ENCODE measurements at regions not wholly inside any gene's neighbourhood (a gene's known extent, or its start where the extent isn't known, plus 50 kb on each side); places are given as distances from the start of the nearest gene placed in this dataset.
"Not testable (repeated sequence)": the region's sequence is repeated elsewhere in the genome, so short reads cannot be mapped to it uniquely, and the experiment has no call there.

DNA sequence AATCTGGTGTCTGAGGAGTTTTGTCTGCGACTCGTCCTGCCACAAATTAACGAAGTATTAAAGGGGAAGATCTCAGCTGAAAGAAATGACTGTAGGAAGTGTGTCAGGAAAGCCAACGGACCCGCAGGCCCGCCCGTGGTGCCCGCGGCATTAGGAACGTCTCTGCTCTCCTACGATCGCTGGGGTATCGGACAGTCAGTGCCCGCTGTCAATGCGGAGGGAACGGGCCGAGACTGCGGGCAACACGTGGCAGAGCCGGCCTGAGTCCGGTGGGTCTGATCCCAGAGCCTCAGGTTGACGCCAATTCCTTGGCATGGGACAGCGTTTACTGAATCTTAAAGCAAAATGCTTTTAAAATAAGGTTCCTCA, 128.7 kb downstream of the KBTBD2 start:
- DNase-seq (ENCODE audit: low spot score) = no peak

DNA sequence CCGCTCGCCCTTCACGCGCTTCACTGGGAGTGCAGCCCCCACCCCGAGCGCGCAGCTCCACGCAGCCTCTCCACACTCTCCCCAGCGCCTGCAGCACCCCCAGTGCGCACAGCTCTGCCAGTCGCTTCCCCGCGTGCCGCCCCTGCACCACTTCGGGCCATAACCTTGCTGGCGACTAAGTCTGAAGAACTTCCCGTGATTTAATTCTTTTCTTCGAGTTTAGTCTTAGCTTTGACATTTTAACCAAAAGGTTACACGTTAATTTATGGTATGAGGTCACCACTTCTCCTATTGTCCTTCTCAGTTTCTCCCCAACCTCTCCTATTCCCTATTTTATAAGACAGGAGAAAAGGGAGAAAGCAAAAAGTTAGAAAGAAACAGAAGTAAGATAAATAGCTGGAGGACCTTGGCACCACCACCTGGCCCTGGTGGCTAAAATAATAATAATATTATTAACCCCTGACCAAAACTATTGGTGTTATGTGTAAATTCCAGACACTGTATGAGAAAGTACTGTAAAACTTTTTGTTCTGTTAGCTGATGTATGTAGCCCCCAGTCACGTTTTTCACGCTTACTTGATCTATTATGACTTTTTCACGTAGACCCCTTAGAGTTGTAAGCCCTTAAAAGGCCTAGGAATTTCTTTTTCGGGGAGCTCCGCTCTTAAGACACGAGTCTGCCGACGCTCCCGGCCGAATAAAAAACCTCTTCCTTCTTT, 129.2 kb downstream of the KBTBD2 start:
- DNase-seq (ENCODE audit: low spot score) = not testable (repeated sequence)

DNA sequence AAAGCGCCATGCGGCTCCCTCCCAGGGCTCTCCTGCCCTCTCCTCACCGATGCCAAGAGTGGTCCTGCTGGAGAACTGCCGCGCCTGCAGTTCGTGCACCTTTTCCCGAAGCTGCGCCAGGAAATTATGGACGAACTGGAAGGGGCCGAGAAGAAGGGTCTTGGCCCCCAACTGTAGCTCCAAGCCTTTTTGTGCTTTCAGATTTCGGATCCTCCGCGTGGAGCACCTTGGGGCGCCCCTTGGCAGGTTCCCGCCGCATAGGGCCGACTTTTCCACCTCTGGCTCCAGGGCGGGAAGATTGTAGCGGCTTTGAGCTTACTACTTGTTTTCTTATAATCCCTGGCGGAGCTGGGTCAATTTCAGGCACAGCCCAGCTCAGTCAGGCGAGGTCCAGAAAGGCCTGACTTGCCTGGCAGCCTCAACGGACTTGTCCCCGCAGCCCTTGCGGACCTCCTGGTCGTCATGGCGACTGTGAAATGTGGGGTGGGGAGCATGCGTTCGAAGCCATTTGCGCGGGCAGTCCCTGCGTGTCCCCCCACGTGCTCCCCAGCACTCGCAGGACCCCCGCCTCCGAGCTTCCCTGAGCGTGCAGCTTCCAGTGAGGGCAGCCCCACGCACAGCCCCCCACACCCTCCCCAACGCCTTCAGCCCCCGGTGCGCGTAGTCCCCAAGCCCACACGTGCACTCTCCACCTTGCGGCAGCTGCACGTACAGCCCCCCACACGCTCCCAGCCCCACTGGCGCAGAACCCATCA, 129.9 kb downstream of the KBTBD2 start:
- DNase-seq (ENCODE audit: low spot score) = no peak

DNA sequence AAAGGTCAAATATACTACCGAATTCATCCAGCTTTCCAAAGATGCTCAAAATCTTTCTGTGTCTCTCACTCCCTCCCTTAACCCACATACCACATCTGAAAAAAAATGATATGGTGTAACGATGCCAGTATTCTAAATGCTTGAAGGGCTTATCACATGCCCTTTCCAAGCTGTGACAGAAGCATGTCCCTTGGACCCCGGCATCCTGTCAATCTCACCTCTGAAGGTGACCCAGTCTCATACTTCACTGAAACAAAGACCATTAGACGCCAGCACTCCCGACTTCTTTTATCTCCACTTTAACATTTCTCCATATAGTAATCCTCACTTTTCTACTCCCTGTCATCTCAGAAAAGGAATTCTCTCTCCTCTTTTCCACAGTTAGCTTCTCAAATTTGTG, 130.8 kb downstream of the KBTBD2 start:
- not testable (repeated sequence) for DNase-seq (ENCODE audit: low spot score)

DNA sequence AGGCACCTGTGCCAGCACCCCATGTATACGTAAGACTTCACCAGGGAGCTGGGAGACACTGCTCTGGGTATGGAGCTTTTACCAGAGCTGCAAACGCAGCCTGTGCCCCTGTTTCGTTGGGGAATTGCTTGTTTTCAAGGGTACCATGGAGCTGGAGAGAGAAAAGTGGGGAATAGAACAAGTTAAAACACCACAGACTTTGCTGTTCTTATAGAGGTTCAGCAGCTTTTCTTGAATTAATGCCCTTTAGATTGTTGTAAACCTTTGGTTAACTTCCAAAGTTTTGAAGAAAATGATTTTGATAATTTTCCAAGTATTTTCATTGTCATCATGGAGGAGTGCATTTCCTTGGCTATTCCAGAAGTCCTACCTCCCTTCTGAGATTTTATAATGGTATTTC, 131.7 kb downstream of the KBTBD2 start:
- not testable (repeated sequence) for DNase-seq (ENCODE audit: low spot score)

DNA sequence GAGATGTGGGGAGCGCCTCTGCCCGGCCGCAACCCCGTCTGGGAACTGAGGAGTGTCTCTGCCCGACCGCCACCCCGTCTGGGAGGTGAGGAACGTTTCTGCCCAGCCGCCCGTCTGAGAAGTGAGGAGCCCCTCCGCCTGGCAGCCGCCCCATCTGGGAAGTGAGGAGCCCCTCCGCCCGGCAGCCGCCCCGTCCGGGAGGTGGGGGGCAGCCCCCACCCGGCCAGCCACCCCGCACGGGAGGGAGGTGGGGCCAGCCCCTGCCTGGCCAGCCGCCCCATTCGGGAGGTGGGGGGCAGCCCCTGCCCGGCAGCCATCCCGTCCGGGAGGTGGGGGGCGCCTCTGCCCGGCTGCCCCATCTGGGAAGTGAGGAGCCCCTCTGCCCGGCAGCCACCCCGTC, 137.7 kb downstream of the KBTBD2 start:
- not testable (repeated sequence) for DNase-seq (ENCODE audit: low spot score)

DNA sequence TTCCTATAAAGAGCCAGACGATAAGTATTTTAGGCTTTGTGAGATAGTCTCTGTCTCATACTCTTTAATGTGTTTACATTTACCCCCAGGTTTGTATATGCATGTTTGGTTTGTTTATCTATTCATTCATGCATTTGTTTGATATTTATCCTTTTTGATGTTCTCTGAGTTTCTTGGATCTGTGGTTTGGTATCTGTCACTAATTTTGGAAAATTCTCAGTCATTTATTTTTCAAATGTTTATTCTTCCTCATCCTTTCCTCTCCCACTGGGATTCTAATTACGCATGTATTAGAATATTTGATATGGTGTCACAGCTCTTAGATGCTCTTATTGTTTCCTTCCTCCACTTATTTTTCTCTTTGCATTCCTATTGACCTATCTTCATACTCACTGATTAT, 143.2 kb downstream of the KBTBD2 start:
- DNase-seq (ENCODE audit: low spot score) = not testable (repeated sequence)

DNA sequence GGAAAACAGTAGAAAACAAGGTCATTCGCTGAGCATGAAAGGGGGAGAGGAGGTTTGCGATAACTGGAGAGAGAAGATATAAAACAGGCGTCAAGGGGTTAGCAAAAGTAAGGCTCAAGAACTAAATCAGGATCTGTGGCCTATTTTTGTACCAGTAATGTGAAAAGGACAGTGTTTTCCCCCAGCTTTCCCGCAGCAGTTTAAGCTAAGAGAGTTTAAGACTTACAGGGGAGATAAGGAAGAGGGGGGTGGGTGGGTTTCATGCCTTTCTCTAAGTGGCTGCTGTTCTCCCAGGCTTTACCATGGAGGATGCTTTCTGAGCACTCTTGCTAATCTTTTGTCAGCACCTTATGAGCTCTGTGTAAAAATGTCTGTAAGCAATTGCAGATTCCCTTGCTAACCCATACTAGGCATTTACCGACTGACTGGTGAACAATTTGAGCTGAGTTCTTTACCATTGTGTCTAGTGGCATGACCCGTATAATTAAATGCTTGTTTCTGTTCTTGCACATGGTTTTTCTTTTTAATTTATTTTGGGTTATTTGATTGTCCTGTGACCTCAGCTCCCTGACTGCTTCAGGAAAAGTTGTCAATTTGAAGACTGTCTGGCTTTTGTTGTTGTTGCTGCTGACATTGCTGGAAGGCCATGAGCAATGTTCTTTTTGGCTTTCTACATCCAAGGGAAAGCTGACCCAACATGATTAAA, 144.0 kb downstream of the KBTBD2 start:
- DNase-seq (ENCODE audit: low spot score) = not testable (repeated sequence)

DNA sequence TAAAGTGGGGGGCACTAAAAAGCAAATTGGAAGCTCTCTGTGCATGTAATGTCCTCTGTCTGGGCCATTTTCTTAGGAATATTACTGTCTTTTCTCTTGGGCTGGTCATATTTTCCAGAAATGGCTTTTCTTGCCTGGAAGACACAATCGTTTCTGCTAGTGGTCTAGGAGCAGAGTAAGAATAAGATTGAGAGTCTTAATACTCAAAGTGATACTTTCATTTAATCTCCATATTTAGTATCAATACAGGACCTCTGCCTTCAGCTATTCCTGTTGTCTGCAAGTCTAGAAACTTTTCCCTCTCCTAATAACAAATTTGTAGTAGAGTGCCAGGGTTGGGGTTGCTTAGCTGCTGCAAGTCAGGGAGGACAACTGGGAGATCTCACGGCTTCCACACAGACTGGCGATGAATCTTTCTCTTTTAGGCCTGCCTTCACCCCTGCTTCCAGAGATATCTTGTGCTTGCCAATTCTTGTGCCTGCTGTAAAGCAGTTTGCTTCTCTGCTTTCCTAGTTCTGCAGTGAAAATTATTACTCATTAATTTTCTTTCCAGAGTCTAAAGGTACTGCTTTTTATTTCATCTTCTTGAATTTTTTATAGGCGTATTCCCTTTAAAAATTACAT, 149.6 kb downstream of the KBTBD2 start:
- not testable (repeated sequence) for DNase-seq (ENCODE audit: low spot score)

DNA sequence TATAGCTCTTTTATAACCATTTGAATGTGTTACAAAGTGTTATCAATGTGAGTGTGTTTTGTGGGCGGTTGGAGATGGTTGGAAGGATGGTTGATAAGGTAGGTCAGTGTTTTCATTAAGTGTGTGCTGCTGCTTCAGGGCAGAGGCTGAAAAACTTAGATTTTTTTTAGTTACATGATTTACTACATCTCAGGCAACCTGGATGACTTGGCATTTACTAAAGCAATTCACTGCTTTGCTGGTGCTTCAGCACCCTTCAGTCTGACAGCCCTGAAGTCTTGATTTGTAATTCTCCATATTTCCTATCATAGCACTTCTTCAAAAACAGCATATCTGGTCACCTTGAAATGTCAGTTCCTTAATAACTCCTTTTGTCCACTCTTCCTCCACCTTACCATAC, 151.8 kb downstream of the KBTBD2 start:
- DNase-seq (ENCODE audit: low spot score) = not testable (repeated sequence)

DNA sequence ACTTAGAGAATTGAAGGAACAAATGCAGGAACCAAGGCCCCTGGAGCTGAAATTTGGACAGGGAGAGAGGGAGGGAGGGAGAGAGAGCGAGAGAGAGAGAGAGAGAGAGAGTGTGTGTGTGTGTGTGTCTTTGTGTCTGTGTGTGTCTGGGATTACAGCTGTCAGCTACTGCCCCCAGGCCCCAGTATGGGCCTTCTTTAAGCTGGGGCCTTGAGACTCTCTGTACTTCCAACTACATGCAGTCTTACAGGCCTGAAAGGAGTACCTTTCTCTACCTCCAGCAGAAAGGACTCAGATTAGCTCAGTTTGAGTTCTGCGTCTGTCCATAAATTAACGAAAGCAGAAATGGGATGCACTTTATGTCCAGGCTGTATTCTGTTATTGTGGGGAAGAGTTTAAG, 153.2 kb downstream of the KBTBD2 start:
- DNase-seq (ENCODE audit: low spot score) = not testable (repeated sequence)

DNA sequence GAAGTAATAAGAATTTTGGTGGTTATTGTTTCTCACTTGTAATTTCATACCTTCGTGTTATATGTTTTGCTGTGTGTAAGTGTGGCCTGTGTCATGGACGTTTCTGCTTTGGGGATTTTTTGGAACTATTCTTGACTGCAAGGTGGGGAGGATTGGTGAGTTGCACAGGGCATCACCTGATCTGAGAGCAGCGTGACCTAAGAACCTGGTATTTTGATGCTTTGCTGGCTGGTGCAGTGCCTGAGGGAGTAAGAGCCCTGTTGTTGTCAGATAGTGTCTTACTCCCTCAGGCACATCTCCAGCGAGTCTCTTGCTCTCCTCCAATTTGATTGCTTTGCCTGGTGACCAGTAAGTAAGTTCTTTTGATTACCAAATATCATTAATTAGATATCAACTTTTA, 158.8 kb downstream of the KBTBD2 start:
- not testable (repeated sequence) for DNase-seq (ENCODE audit: low spot score)

DNA sequence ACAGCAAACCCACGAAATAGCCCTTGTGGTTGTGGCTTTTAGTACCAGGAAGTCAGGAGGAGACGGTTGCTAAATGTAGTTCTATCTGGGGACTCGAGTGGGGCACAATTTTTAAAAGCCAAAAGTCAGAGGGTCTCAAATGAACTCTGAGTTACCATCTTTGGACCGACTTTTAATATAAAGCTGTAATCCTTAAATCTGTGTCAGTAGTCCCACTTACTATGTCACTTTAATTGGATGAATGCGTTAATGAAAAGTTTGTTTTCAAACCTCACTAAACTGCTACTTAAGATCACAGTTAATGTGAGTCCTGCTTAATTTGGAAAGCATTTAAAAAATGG, 162.3 kb downstream of the KBTBD2 start:
- DNase-seq (ENCODE audit: low spot score) = peak; percentile 7

DNA sequence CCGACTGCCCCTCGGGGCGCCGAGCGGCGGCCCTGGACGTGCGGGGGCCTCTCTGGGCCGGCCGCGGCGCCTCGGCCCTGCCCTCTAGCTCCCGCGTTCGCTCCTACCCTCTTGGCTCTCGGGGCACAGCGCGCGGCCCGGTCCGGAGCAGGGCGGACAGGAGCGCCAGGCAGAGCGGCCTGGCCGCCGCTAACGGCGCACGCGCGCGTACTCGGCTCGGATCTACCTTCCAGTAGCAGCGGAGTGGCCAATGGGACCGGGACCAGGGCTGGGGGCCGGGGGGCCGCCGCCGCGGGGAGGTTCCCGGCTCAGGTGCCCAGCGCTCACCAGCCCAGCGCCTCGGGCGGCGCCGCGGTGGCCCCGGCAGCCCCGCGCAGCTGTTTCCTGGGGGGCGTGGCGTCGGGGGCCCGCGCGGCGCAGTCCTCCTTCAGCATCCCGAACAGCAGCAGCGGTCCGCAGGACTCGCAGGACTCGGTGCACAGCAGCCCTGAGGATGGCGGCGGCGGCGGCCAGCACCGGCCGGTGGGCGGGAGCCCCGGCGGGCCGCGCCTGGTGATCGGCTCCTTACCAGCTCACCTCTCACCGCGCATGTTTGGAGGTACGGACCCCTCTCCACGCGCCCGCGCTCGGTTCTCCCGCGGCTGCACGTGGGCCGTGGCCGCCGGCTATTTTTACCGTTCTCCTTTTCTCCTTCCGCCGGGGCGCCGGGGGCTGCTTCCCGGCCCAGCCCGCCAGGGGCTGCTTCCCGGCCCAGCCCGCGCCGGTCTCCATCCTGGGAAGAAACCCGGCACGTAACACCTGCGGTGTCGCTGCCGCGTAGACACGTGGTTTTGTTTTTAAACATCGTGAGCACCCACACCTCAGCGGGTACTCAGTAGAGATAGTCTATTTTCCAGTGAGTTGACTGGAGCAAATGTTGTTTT, 162.9 kb downstream of the KBTBD2 start:
- peak; percentile 75 for DNase-seq (ENCODE audit: low spot score)

DNA sequence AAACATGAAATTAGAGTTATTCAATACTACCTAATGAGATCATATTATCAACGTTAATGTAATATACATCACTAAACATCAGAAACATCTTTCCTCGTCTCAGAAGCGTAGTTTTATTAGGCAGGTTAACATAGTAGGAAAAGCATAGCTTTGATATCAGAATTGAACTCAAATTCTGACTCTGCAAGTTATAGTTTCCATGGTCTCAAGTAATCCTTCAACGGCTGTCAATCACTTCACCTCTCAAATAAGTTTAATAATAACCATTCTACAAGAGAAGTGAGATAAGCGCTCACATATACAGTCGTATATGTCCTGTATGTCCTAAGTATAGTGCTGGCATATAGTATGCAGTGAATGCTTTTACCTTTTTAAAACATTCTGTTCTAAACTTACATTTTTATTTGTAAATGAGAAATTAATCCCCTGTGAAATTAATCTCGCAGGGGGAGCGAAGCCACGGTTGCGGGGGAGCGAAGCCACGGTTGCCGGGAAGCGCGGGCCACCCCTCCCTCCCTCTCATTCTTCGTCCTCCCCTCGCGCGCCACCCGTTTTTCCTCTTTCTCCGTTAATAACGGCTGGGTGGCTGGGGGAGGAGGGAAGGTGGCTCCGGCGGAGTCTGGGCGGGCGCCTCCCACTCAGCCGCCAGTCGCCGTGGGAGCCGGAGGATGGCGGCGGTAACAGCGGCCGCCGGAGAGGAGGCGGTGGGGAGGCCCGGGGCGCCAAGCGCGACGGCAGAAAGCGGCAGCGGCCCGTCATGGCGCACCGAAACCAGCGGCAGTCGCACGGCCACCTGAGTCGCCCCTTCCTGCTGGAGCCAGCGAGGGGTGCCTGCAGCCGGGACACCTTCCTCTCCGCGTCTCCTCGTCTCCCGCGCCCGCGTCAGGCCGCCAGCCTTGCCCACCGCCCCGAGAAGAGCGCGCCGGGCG, 163.8 kb downstream of the KBTBD2 start:
- peak; percentile 65 for DNase-seq (ENCODE audit: low spot score)

DNA sequence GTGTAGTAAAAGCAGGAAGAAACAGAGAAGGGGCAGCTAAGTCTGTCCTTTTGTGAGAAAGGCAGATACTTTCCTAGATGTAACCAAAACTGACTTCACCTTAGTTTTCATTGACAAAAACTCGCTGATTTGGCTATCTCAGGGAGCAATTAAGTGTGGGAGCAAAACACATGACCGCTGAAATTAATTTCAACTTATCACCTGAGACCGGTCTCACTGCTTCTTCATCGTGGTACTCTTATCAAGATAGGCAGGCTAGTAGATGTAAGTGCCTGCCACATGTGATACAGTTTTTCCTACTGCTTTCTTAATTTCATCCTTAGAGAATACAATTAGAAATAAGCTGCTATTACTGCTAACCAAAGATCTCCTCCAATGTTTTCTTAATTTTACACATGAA, 168.7 kb downstream of the KBTBD2 start:
- DNase-seq (ENCODE audit: low spot score) = not testable (repeated sequence)

DNA sequence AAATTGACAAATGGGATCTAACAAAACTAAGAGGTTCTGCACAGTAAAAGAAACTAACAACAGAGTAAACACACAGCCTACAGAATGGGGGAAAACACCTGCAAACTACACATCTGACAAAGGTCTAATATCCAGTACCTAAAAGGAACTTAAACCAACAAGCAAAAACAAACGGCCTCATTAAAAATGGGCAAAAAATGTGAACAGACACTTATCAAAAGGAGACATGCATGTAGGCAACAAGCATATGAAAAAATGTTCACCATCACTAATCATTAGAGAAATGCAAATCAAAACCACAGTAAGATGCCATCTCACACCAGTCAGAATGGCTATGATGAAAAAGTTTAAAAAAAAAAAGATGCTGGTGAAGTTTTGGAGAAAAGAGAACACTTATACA, 197.4 kb downstream of the KBTBD2 start:
- no peak for DNase-seq (ENCODE audit: low spot score)

DNA sequence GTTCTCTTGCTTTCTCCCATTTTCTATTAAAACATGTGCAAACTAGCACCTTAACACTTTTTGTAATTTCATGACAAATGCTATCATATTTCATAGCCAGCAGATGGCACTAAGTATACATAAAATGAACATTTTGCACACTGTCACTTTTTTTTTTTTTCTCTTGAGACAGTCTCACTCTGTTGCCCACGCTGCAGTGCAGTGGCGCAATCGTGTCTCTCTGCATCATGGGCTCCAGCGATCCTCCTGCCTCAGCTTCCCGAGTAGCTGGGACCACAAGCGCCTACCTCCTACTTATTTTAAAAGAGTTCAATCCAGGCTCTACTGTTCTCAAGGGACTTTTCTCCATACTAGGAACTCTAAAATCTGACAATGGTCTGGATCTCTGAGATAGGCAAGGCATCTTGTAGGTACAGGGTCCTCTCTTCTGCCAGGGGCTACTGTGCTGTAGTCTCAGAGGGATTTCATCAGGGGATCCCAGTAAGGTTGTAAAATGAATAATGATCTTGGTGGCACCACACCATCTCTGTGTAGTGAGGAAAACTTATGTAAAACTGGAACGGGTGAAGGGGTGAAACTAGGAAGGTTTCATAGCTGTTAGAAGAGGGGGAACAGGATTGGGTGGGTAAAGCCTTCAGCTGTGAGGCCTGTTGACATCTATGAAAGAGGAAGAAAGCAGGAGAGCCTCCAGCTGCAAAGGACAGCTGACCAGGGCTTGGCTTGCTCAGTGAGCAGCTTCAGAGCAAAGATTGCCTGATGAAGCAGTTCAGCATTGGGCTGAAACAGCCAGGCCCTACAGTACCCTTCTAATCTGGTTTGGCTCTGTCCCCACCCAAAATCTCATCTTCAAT, 196.9 kb downstream of the AVL9 start:
- DNase-seq (ENCODE audit: low spot score) = peak; percentile 43

DNA sequence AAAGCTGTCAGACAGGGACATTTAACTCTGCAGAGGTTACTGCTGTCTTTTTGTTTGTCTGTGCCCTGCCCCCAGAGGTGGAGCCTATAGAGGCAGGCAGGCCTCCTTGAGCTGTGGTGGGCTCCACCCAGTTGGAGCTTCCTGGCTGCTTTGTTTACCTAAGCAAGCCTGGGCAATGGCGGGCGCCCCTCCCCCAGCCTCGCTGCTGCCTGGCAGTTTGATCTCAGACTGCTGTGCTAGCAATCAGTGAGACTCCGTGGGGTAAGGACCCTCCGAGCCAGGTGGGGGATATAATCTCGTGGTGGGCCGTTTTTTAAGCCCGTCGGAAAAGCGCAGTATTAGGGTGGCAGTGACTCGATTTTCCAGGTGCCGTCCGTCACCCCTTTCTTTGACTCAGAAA, 192.8 kb downstream of the AVL9 start:
- DNase-seq (ENCODE audit: low spot score) = not testable (repeated sequence)

DNA sequence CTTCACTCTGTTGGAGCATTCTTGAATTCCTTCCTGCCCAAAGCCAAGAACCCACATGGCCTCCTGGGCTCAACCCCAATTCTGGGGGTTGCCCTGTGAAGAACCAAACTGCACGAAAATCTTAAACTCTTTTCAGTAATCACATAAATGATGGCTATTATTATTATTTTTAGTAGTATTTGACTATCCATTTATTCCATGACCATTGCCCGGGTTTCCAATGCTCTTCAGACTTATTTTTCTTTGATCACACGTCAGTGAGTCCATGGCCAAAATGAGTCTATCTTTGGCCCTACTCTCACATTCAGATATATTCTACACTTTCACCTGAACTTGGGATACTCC, 185.9 kb downstream of the AVL9 start:
- DNase-seq (ENCODE audit: low spot score) = no peak

Measured in kidney tubule cell (primary cell).